GM21423 (cell line): ENCODE measurements at regions not wholly inside any gene's neighbourhood (a gene's known extent, or its start where the extent isn't known, plus 50 kb on each side); places are given as distances from the start of the nearest gene placed in this dataset.

Experiments used
- ATAC-seq: cut with Tn5 transposase; IDR thresholded peaks from one replicate; pipeline ENCODE4 v1.9.1; 2021; ENCODE audit warnings: mild to moderate bottlenecking, moderate library complexity; ENCODE audit not compliant: unreplicated experiment

- peak; percentile 40 for ATAC-seq
Observed at GRCh38 chr2:12050396-12050795, 304.0 kb downstream of the LPIN1 start.

- ATAC-seq = no peak
Observed at GRCh38 chr2:12051831-12052230, 305.4 kb downstream of the LPIN1 start.

GRCh38 chr2:12052796-12053195, 306.4 kb downstream of the LPIN1 start:
- ATAC-seq = no peak

GRCh38 chr2:12054956-12055618, 308.7 kb downstream of the LPIN1 start:
- ATAC-seq = no peak

- peak; percentile 93 for ATAC-seq
Observed at GRCh38 chr2:12057436-12058166, 311.2 kb downstream of the LPIN1 start.

GRCh38 chr2:12059616-12060441, 313.4 kb downstream of the LPIN1 start:
- no peak for ATAC-seq

- no peak for ATAC-seq
Observed at GRCh38 chr2:12060886-12061285, 314.5 kb downstream of the LPIN1 start.

- no peak for ATAC-seq
Observed at GRCh38 chr2:12061286-12062052, 315.0 kb downstream of the LPIN1 start.

GRCh38 chr2:12062053-12062395, 315.6 kb downstream of the LPIN1 start:
- ATAC-seq = no peak

GRCh38 chr2:12063210-12063609, 316.8 kb downstream of the LPIN1 start:
- no peak for ATAC-seq

- no peak for ATAC-seq
Observed at GRCh38 chr2:12064153-12064552, 317.7 kb downstream of the LPIN1 start.

- no peak for ATAC-seq
Observed at GRCh38 chr2:12066116-12066515, 319.7 kb downstream of the LPIN1 start.

- ATAC-seq = no peak
Observed at GRCh38 chr2:12066986-12067385, 320.6 kb downstream of the LPIN1 start.

- no peak for ATAC-seq
Observed at GRCh38 chr2:12068796-12069538, 322.5 kb downstream of the LPIN1 start.

GRCh38 chr2:12070153-12070552, 323.7 kb downstream of the LPIN1 start:
- peak; percentile 46 for ATAC-seq

- no peak for ATAC-seq
Observed at GRCh38 chr2:12070581-12070980, 324.1 kb downstream of the LPIN1 start.

- peak; percentile 61 for ATAC-seq
Observed at GRCh38 chr2:12071318-12071717, 324.9 kb downstream of the LPIN1 start.

- ATAC-seq = no peak
Observed at GRCh38 chr2:12073217-12073852, 326.9 kb downstream of the LPIN1 start.

- peak; percentile 26 for ATAC-seq
Observed at GRCh38 chr2:12074126-12074844, 327.9 kb downstream of the LPIN1 start.
